Glomerular visceral epithelial cell (primary cell): ENCODE measurements at regions not wholly inside any gene's neighbourhood (a gene's known extent, or its start where the extent isn't known, plus 50 kb on each side); places are given as distances from the start of the nearest gene placed in this dataset.
A peak's percentile ranks its signal among the peaks of the same experiment; 100 is the strongest.
"Not testable (repeated sequence)": the region's sequence is repeated elsewhere in the genome, so short reads cannot be mapped to it uniquely, and the experiment has no call there.

Experiments used
- DNase-seq: peaks from one replicate; pipeline ENCODE4 v3.0.0-alpha.2; 2016; ENCODE audit errors: extremely low spot score

- DNase-seq: no peak
Observed at GRCh38 chr2:147293991-147294824, 550.6 kb upstream of the ACVR2A start.

- DNase-seq: no peak
Observed at GRCh38 chr2:147288131-147288530, 556.7 kb upstream of the ACVR2A start.

GRCh38 chr2:147275943-147276342, 568.9 kb upstream of the ACVR2A start:
- DNase-seq: peak; percentile 15

GRCh38 chr2:147273628-147274027, 571.2 kb upstream of the ACVR2A start:
- DNase-seq: no peak

GRCh38 chr2:147273106-147273505, 571.7 kb upstream of the ACVR2A start:
- peak; percentile 13 for DNase-seq

GRCh38 chr2:147269581-147269980, 575.2 kb upstream of the ACVR2A start:
- not testable (repeated sequence) for DNase-seq

- DNase-seq: no peak
Observed at GRCh38 chr2:147260241-147260640, 584.6 kb upstream of the ACVR2A start.

- no peak for DNase-seq
Observed at GRCh38 chr2:147255812-147256211, 589.0 kb upstream of the ACVR2A start.

GRCh38 chr2:147250652-147251356, 594.0 kb upstream of the ACVR2A start:
- DNase-seq: no peak

GRCh38 chr2:147247749-147248148, 597.1 kb upstream of the ACVR2A start:
- DNase-seq: peak; percentile 3

- no peak for DNase-seq
Observed at GRCh38 chr2:147242445-147242844, 602.4 kb upstream of the ACVR2A start.

GRCh38 chr2:147236601-147237000, 608.2 kb upstream of the ACVR2A start:
- DNase-seq: no peak

- no peak for DNase-seq
Observed at GRCh38 chr2:147232225-147232669, 612.6 kb upstream of the ACVR2A start.

- no peak for DNase-seq
Observed at GRCh38 chr2:147231607-147232006, 613.2 kb upstream of the ACVR2A start.

- no peak for DNase-seq
Observed at GRCh38 chr2:147231081-147231480, 613.7 kb upstream of the ACVR2A start.

GRCh38 chr2:147227313-147227712, 617.5 kb upstream of the ACVR2A start:
- DNase-seq: no peak

GRCh38 chr2:147224070-147224469, 620.8 kb upstream of the ACVR2A start:
- no peak for DNase-seq

GRCh38 chr2:147223553-147224060, 621.2 kb upstream of the ACVR2A start:
- no peak for DNase-seq

GRCh38 chr2:147223119-147223518, 621.7 kb upstream of the ACVR2A start:
- DNase-seq: no peak

GRCh38 chr2:147222506-147222905, 622.3 kb upstream of the ACVR2A start:
- no peak for DNase-seq

GRCh38 chr2:147214914-147215313, 629.9 kb upstream of the ACVR2A start:
- DNase-seq: no peak

GRCh38 chr2:147211484-147211883, 633.3 kb upstream of the ACVR2A start:
- no peak for DNase-seq

- DNase-seq: peak; percentile 87
Observed at GRCh38 chr2:147204102-147204501, 640.7 kb upstream of the ACVR2A start.
